Right lobe of liver (tissue), 6 donors: ENCODE measurements at regions not wholly inside any gene's neighbourhood (a gene's known extent, or its start where the extent isn't known, plus 50 kb on each side); places are given as distances from the start of the nearest gene placed in this dataset.

Experiments
- ATAC-seq, 4 donors: fragments of 200-7000 bp; cut with Tn5 transposase; one replicate each; pipeline ENCODE4 v1.9.1; 2020; ENCODE audit warnings: mild to moderate bottlenecking in 4 of 4, moderate library complexity in 4 of 4
- DNase-seq, 3 donors: peaks; one replicate each; pipeline ENCODE4 v3.0.0-alpha.2; 2020
- H3K27ac ChIP-seq, 3 donors: fragments of 200-600 bp; one replicate each; pipeline ENCODE4 v1.8.0; 2022
- H3K27me3 ChIP-seq, 2 donors: fragments of 200-600 bp; one replicate each; pipeline ENCODE4 v1.8.0; 2022
- H3K36me3 ChIP-seq, 4 donors: fragments of 200-600 bp; sonication (generic) in 1 of 4; one replicate each; pipeline versions ENCODE4 v1.5.1 to v1.8.0; 2017 to 2022; ENCODE audit warnings: control low read depth in 1 of 4
- H3K4me1 ChIP-seq, 4 donors: fragments of 200-600 bp; sonication (generic) in 1 of 4; one replicate each; pipeline versions ENCODE4 v1.5.1 to v1.8.0; 2017 to 2022; ENCODE audit warnings: control low read depth in 1 of 4
- H3K4me3 ChIP-seq, 3 donors: fragments of 200-600 bp; one replicate each; pipeline ENCODE4 v1.8.0; 2022
- H3K9me3 ChIP-seq, 4 donors: fragments of 200-600 bp; sonication (generic) in 1 of 4; one replicate each; pipeline versions ENCODE4 v1.5.1 to v1.8.0; 2017 to 2022; ENCODE audit warnings: control low read depth in 1 of 4
- CTCF ChIP-seq, 4 donors: fragments of 200-600 bp in 3 of 4; fragments of 450-650 bp in 1 of 4; IDR thresholded peaks; one replicate each; pipeline versions ENCODE4 v1.5.1 to v1.8.0; 2016 to 2022; ENCODE audit warnings: antibody characterized with exemption in 4 of 4, mild to moderate bottlenecking in 2 of 4
- POLR2A ChIP-seq: fragments of 450-650 bp; IDR thresholded peaks from one replicate; pipeline ENCODE4 v1.6.1; 2017; ENCODE audit warnings: antibody characterized with exemption, mild to moderate bottlenecking
- WGBS: methylation state at CpG from one replicate; pipeline ENCODE4 v1.1.6; 2018; ENCODE audit warnings: low coverage, low lambda C conversion rate; ENCODE audit not compliant: insufficient coverage; ENCODE audit errors: missing lambda C conversion rate; 5-methylcytosine and 5-hydroxymethylcytosine counted together
- intact Hi-C, 2 donors: fragments of 100-400 bp; cut with DNase I; formaldehyde crosslinking; loops; one replicate each; pipeline versions ENCODE4 v1.11.2 to v1.14.1; 2022
- donor health status: DM: no; HTN: yes; CAD: no.
- donor health status: DM: no; HTN: no; CAD: no.
- donor health status: DM: no; HTN: no; CAD: no.
- donor health status: DM: no; HTN: yes; CAD: no.
- donor health status: DM: no; HTN: yes; CAD: no.

- H3K9me3 ChIP-seq = peaks cover 0 to 11% (median 4%) of the 10 kb centered on the region in 4 donors
- no peak for TF ChIP-seq POLR2A
- TF ChIP-seq CTCF (IDR thresholded peaks at IDR 0.05) = no peak
- no peak for DNase-seq
Measured at GRCh38 chr7:155181768-155182167, 111.6 kb downstream of the HTR5A start.

GRCh38 chr7:155182406-155182970 lies 112.4 kb downstream of the HTR5A start:
- no peak overlapping the region for H3K27ac ChIP-seq
- intact Hi-C loops = no loop called here
- H3K27me3 ChIP-seq = no peaks in the 10 kb centered on the region
- DNase-seq = no peak
- H3K36me3 ChIP-seq = no peaks in the 10 kb centered on the region
- peaks cover 0 to 11% (median 4%) of the 10 kb centered on the region in 4 donors for H3K9me3 ChIP-seq
- no peaks in the 10 kb centered on the region for H3K4me1 ChIP-seq
- H3K4me3 ChIP-seq = no peak overlapping the region
- 86% methylated on average over 2 of the region's 8 CpGs for WGBS
- ATAC-seq = peak in 1 of 4 donors; percentile 30
- no peak for TF ChIP-seq CTCF (IDR thresholded peaks at IDR 0.05)
- TF ChIP-seq POLR2A = no peak

More at GRCh38 chr7:155181768-155182167, 111.6 kb downstream of the HTR5A start:
- 17% methylated on average over 1 of the region's 8 CpGs for WGBS
- Histone ChIP-seq H3K27me3 (no peaks in the 10 kb centered on the region), H3K4me1 (no peaks in the 10 kb centered on the region), H3K27ac (no peak overlapping the region), H3K4me3 (no peak overlapping the region), H3K36me3 (no peaks in the 10 kb centered on the region)
- no peak for ATAC-seq
- intact Hi-C loops = no loop called here

- H3K4me1 ChIP-seq = no peaks in the 10 kb centered on the region
- no peaks in the 10 kb centered on the region for H3K36me3 ChIP-seq
- no peak for TF ChIP-seq POLR2A
- TF ChIP-seq CTCF (IDR thresholded peaks at IDR 0.05) = no peak
- no peaks in the 10 kb centered on the region for H3K27me3 ChIP-seq
- intact Hi-C loops = no loop called here
- peak in 1 of 3 donors; percentile 45 for DNase-seq
- H3K9me3 ChIP-seq = peaks cover 0 to 11% (median 4%) of the 10 kb centered on the region in 4 donors
- H3K4me3 ChIP-seq = no peak overlapping the region
- no peak overlapping the region for H3K27ac ChIP-seq
- peak; percentile 39 to 80 (median 66) for ATAC-seq
- WGBS = 36% methylated on average over 1 of the region's 1 CpG
Measured at GRCh38 chr7:155183655-155184054, 113.5 kb downstream of the HTR5A start.

GRCh38 chr7:155184923-155185322 lies 112.8 kb upstream of the INSIG1 start:
- intact Hi-C loops = no loop called here
- H3K9me3 ChIP-seq = peaks cover 0 to 11% (median 4%) of the 10 kb centered on the region in 4 donors

More at GRCh38 chr7:155184923-155185322, 112.8 kb upstream of the INSIG1 start:
- H3K4me3 ChIP-seq = no peak overlapping the region
- peaks cover 0 to 4% (median 0%) of the 10 kb centered on the region in 4 donors for H3K4me1 ChIP-seq
- H3K27ac ChIP-seq = no peak overlapping the region
- 50% methylated on average over 4 of the region's 4 CpGs for WGBS
- DNase-seq (no peak), ATAC-seq (no peak)
- no peak for TF ChIP-seq POLR2A
- TF ChIP-seq CTCF (IDR thresholded peaks at IDR 0.05) = no peak
- H3K36me3 ChIP-seq = no peaks in the 10 kb centered on the region
- H3K27me3 ChIP-seq = no peaks in the 10 kb centered on the region
